ENCODE measurements at regions not wholly inside any gene's neighbourhood (a gene's known extent, or its start where the extent isn't known, plus 50 kb on each side); places are given as distances from the start of the nearest gene placed in this dataset.

DNA sequence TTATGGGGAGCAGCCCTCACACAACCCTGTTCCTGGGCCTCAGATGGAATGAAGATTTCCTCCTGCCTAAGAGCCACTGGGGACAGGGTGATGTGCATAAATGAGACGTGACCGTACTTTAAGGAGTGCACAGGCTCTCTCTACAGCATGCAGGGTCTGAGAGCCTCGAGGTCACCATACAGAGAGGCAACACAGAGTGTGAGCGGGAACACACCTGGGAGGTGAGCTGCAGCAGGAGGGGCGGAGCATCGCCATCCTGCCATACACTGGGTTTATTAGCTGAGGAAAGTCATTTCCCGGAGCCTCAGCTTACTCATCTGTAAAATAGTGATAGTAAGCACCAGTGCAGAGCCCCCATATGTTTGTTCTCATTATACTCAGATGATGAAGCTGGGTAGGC lies 182.5 kb upstream of the RAD23B start:
- no peaks in the 10 kb centered on the region for H3K36me3 ChIP-seq
- no peaks in the 10 kb centered on the region for H3K4me1 ChIP-seq (ENCODE audit: insufficient read depth)
- intact Hi-C loops (cut with DNase I): no loop called here
- H3K27ac ChIP-seq: no peak overlapping the region
- no peaks in the 10 kb centered on the region for H3K9me3 ChIP-seq
- no peaks in the 10 kb centered on the region for H3K27me3 ChIP-seq
- no peak for DNase-seq
- no peak overlapping the region for H3K4me3 ChIP-seq
- WGBS, 3 donors: 73 to 76% (median 74%) methylated on average over 7 of the region's 7 CpGs
- TF ChIP-seq POLR2A (IDR thresholded peaks at IDR 0.05) (no peak), EP300 (IDR thresholded peaks at IDR 0.05) (no peak)
- TF ChIP-seq, protein P1, sequence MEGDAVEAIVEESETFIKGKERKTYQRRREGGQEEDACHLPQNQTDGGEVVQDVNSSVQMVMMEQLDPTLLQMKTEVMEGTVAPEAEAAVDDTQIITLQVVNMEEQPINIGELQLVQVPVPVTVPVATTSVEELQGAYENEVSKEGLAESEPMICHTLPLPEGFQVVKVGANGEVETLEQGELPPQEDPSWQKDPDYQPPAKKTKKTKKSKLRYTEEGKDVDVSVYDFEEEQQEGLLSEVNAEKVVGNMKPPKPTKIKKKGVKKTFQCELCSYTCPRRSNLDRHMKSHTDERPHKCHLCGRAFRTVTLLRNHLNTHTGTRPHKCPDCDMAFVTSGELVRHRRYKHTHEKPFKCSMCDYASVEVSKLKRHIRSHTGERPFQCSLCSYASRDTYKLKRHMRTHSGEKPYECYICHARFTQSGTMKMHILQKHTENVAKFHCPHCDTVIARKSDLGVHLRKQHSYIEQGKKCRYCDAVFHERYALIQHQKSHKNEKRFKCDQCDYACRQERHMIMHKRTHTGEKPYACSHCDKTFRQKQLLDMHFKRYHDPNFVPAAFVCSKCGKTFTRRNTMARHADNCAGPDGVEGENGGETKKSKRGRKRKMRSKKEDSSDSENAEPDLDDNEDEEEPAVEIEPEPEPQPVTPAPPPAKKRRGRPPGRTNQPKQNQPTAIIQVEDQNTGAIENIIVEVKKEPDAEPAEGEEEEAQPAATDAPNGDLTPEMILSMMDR (IDR thresholded peaks at IDR 0.05): no peak

DNA sequence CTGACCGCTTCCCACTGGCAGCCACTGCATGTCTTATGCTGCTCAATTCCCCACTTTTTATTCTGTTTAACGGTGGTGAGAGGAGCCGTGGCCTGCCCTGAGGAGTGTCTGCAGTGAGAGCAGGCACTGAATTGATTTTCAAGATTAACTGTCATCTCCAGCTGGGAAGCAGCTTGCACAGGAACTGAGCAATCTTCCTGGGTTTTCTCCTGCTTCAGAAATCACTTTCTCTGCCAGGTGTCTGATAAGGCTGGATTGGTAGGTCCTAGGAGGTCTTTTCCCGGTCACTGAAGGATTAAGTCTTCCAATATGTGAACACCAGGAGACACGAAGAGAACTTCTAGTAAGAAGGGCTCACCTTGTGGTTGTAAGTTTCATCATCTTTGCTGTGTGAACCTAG lies 181.1 kb upstream of the RAD23B start:
- no peak for DNase-seq
- H3K4me1 ChIP-seq (ENCODE audit: insufficient read depth): no peaks in the 10 kb centered on the region
- no peaks in the 10 kb centered on the region for H3K36me3 ChIP-seq
- WGBS, 3 donors: 66 to 79% (median 70%) methylated on average over 5 of the region's 5 CpGs
- no peak overlapping the region for H3K27ac ChIP-seq
- TF ChIP-seq EP300 (IDR thresholded peaks at IDR 0.05) (no peak), POLR2A (IDR thresholded peaks at IDR 0.05) (no peak)
- TF ChIP-seq, protein P1 (IDR thresholded peaks at IDR 0.05): no peak
- no peaks in the 10 kb centered on the region for H3K9me3 ChIP-seq
- H3K27me3 ChIP-seq: no peaks in the 10 kb centered on the region
- intact Hi-C loops (cut with DNase I): no loop called here
- H3K4me3 ChIP-seq: no peak overlapping the region

DNA sequence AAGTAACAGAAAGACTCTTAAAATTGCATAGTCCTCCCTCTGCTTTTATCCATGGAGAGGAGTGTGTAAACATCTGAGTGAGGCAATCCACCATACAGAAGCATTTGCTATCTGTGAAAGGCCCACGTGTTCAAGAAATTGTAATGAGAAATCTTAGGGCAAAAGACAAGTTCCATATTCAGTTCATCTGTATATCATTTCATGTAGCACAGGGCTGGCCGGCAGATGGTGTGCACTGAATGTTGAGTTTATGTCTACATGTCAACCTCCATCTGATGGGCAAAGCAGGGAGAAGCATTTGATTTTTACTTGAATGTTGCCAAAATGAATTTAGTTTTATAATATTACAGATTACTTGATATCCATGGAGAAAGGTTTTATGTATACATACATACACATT lies 179.5 kb upstream of the RAD23B start:
- WGBS, 3 donors: 73 to 77% (median 75%) methylated on average over 2 of the region's 2 CpGs
- intact Hi-C loops (cut with DNase I): no loop called here
- H3K4me1 ChIP-seq (ENCODE audit: insufficient read depth): no peaks in the 10 kb centered on the region
- DNase-seq: no peak
- TF ChIP-seq, protein P1 (IDR thresholded peaks at IDR 0.05): no peak
- TF ChIP-seq POLR2A (IDR thresholded peaks at IDR 0.05) (no peak), EP300 (IDR thresholded peaks at IDR 0.05) (no peak)
- H3K4me3 ChIP-seq: no peak overlapping the region
- no peak overlapping the region for H3K27ac ChIP-seq
- H3K27me3 ChIP-seq: no peaks in the 10 kb centered on the region
- H3K9me3 ChIP-seq: no peaks in the 10 kb centered on the region
- no peaks in the 10 kb centered on the region for H3K36me3 ChIP-seq

DNA sequence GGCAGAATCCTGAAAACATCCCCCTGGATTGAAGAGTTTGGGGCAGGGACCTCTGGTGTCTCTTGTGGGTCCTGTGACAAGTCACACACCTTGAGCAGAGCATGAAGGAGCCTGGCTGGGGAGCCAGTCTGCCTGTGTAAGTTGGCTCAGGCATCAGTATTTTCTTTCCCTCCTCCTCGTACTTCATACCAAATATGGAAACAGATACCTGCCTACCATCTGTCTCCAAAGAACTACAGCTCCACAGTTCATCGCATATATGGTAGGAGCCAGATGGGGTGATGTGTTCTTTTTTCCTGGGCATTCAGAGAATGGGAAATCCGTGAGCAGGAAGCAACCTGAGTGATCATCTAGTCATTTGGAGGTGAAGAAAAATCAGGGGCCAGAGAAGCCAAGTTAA lies 177.3 kb upstream of the RAD23B start:
- H3K9me3 ChIP-seq: no peaks in the 10 kb centered on the region
- H3K36me3 ChIP-seq: no peaks in the 10 kb centered on the region
- no peak overlapping the region for H3K4me3 ChIP-seq
- WGBS, 3 donors: 50 to 68% (median 57%) methylated on average over 3 of the region's 3 CpGs
- no peak for DNase-seq
- H3K4me1 ChIP-seq (ENCODE audit: insufficient read depth): no peaks in the 10 kb centered on the region
- no peak overlapping the region for H3K27ac ChIP-seq
- intact Hi-C loops (cut with DNase I): no loop called here
- no peaks in the 10 kb centered on the region for H3K27me3 ChIP-seq
- no peak for TF ChIP-seq POLR2A (IDR thresholded peaks at IDR 0.05)
- no peak for TF ChIP-seq EP300 (IDR thresholded peaks at IDR 0.05)
- TF ChIP-seq, protein P1 (IDR thresholded peaks at IDR 0.05): no peak

DNA sequence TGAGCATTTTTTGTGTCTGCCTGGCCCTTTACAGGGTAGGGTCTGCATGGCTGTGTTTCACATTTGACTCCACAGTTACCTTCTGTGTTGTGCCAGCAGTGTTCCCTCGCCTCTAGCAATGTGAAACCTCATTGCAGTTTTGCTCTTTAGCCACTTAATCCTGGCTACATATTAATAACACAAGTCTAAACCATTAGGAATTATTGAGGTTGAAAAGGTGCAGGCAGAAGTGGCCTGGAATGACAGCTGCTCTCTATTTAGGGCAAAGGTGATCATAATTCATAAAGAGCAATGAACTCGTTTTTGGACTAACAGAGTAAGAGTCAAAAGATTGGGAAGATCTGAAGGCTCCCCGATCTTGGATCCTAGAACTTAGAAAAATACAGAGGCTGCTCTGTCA lies 176.7 kb upstream of the RAD23B start:
- Histone ChIP-seq H3K9me3 (no peaks in the 10 kb centered on the region), H3K27me3 (no peaks in the 10 kb centered on the region), H3K36me3 (no peaks in the 10 kb centered on the region), H3K4me1 (ENCODE audit: insufficient read depth) (no peaks in the 10 kb centered on the region), H3K4me3 (no peak overlapping the region), H3K27ac (no peak overlapping the region)
- WGBS, 3 donors: 75 to 88% (median 75%) methylated on average over 3 of the region's 3 CpGs
- TF ChIP-seq EP300 (IDR thresholded peaks at IDR 0.05): no peak
- TF ChIP-seq, protein P1 (IDR thresholded peaks at IDR 0.05): no peak
- TF ChIP-seq POLR2A (IDR thresholded peaks at IDR 0.05): no peak
- intact Hi-C loops (cut with DNase I): no loop called here
- no peak for DNase-seq
